HCT116 (cell line): ENCODE measurements at regions not wholly inside any gene's neighbourhood (a gene's known extent, or its start where the extent isn't known, plus 50 kb on each side); places are given as distances from the start of the nearest gene placed in this dataset.

Experiments used
- ATAC-seq: fragments of 200-7000 bp; cut with Tn5 transposase; 2 replicates; pipeline ENCODE4 v1.9.1; 2020; ENCODE audit warnings: mild to moderate bottlenecking, moderate library complexity
- BruUV-seq: library from RNA; stranded (reverse); fragments of 400-500 nt; replicated peaks from 2 replicates; lab custom pipeline; 2021; lab: Mats Ljungman, UMichigan
- CTCF ChIA-PET: fragments of 300-600 bp; sonication (Branson Sonifier 250); formaldehyde crosslinking; loops from one replicate; lab custom pipeline; 2021; ENCODE audit warnings: antibody characterized with exemption; lab: Charles Lee
- POLR2A ChIA-PET: fragments of 300-600, 350-600 bp; sonication (Branson Sonifier 250); formaldehyde crosslinking; loops from one replicate; lab custom pipeline; 2021; ENCODE audit warnings: antibody characterized with exemption; lab: Charles Lee
- RAD21 ChIA-PET, 2 experiments: fragments of 300-600 bp; sonication (Branson Sonifier 250); formaldehyde crosslinking; loops; one replicate each; lab custom pipeline; 2023; ENCODE audit warnings: low total read pairs in 2 of 2; ENCODE audit not compliant: uncharacterized antibody in 2 of 2, unreplicated experiment in 2 of 2, low non-redundant PET in 1 of 2; lab: Charles Lee
- DNase-seq: peaks from one replicate; pipeline ENCODE4 v3.0.0-alpha.2; 2010; ENCODE audit warnings: low read depth, low spot score
- H2AFZ ChIP-seq: fragments of 200-600 bp; shearing (Covaris generic), sonication (generic); 2 replicates; pipeline ENCODE4 v1.6.1; 2017; ENCODE audit warnings: low read depth, mixed run types, mixed read lengths, antibody characterized with exemption, low read length; ENCODE audit not compliant: poor library complexity, severe bottlenecking
- H3K27ac ChIP-seq: 2 replicates; pipeline ENCODE4 v1.5.1; 2012; ENCODE audit warnings: low read depth, low read length
- H3K27me3 ChIP-seq: fragments of 200-600 bp; sonication (generic); 2 replicates; pipeline ENCODE4 v1.6.1; 2016; ENCODE audit warnings: mixed run types, low read length, mixed read lengths; ENCODE audit not compliant: insufficient read depth
- H3K36me3 ChIP-seq, 2 experiments: fragments of 200-500 bp in 1 of 2; fragments of 200-600 bp in 1 of 2; sonication (Bioruptor generic) in 1 of 2; sonication (generic) in 1 of 2; 2 replicates each; pipeline versions ENCODE4 v1.5.1 to v1.6.1; 2014 to 2016; ENCODE audit warnings: low read length in 2 of 2, inconsistent platforms in 1 of 2, mixed read lengths in 1 of 2, mixed run types in 1 of 2; ENCODE audit not compliant: insufficient read depth in 2 of 2, control insufficient read depth in 1 of 2
- H3K4me1 ChIP-seq, 2 experiments: fragments of 200-600 bp in 1 of 2; sonication (generic) in 1 of 2; 2 replicates each; pipeline versions ENCODE4 v1.5.1 to v1.6.1; 2012 to 2017; ENCODE audit warnings: low read length in 2 of 2, inconsistent platforms in 1 of 2, mild to moderate bottlenecking in 1 of 2, mixed read lengths in 1 of 2, mixed run types in 1 of 2, moderate library complexity in 1 of 2; ENCODE audit not compliant: insufficient read depth in 2 of 2, control insufficient read depth in 1 of 2
- H3K4me2 ChIP-seq: fragments of 200-600 bp; sonication (generic); 2 replicates; pipeline ENCODE4 v1.6.1; 2017; ENCODE audit warnings: mixed run types, low read length, mixed read lengths
- H3K4me3 ChIP-seq, 2 experiments: fragments of 200-600 bp in 1 of 2; sonication (generic) in 1 of 2; replicated peaks in 1 of 2; 2 replicates each; pipeline ENCODE4 v1.5.1; 2011 to 2016; ENCODE audit warnings: low read length in 2 of 2, control low read depth in 1 of 2, low read depth in 1 of 2, mild to moderate bottlenecking in 1 of 2, mixed read lengths in 1 of 2, mixed run types in 1 of 2
- H3K79me2 ChIP-seq: fragments of 200-600 bp; sonication (generic); 2 replicates; pipeline ENCODE4 v1.6.1; 2017; ENCODE audit warnings: mild to moderate bottlenecking, mixed run types, low read length, moderate library complexity, mixed read lengths; ENCODE audit not compliant: insufficient read depth
- H3K9ac ChIP-seq: fragments of 200-600 bp; sonication (generic); 2 replicates; pipeline ENCODE4 v1.6.1; 2016; ENCODE audit warnings: low read length, mixed read lengths
- H3K9me2 ChIP-seq: fragments of 200-600 bp; sonication (generic), shearing (Covaris generic); 2 replicates; pipeline ENCODE4 v1.6.1; 2017; ENCODE audit warnings: mixed run types, mild to moderate bottlenecking, moderate library complexity; ENCODE audit not compliant: insufficient read depth
- H3K9me3 ChIP-seq, 2 experiments: fragments of 200-500 bp in 1 of 2; fragments of 200-600 bp in 1 of 2; sonication (Bioruptor generic) in 1 of 2; sonication (generic) in 1 of 2; 2 replicates each; pipeline ENCODE4 v1.6.1; 2014 to 2017; ENCODE audit warnings: low read length in 2 of 2, mixed read lengths in 2 of 2, inconsistent platforms in 1 of 2, low read depth in 1 of 2, mild to moderate bottlenecking in 1 of 2, mixed run types in 1 of 2, moderate library complexity in 1 of 2; ENCODE audit not compliant: control insufficient read depth in 1 of 2, insufficient read depth in 1 of 2
- H4K20me1 ChIP-seq: fragments of 200-600 bp; sonication (generic), shearing (Covaris generic); 2 replicates; pipeline ENCODE4 v1.6.1; 2017; ENCODE audit warnings: mixed run types, mild to moderate bottlenecking, moderate library complexity; ENCODE audit not compliant: insufficient read depth
- CBX3 ChIP-seq: IDR thresholded peaks from 2 replicates; pipeline ENCODE4 v1.6.1; 2012; ENCODE audit warnings: low read depth
- ELF1 ChIP-seq: IDR thresholded peaks from 2 replicates; pipeline ENCODE4 v1.6.1; 2012; ENCODE audit warnings: low read depth, borderline replicate concordance
- EZH2phosphoT487 ChIP-seq: fragments of 200-600 bp; IDR thresholded peaks from 2 replicates; pipeline ENCODE4 v1.6.1; 2018; ENCODE audit warnings: antibody characterized with exemption, borderline replicate concordance
- FOSL1 ChIP-seq: IDR thresholded peaks from 2 replicates; pipeline ENCODE4 v1.6.1; 2012; ENCODE audit warnings: low read depth
- JUND ChIP-seq: IDR thresholded peaks from 2 replicates; pipeline ENCODE4 v1.6.1; 2012
- POLR2A ChIP-seq: IDR thresholded peaks from 2 replicates; pipeline ENCODE4 v1.7.0; 2011; ENCODE audit warnings: borderline replicate concordance; ENCODE audit not compliant: insufficient read depth, insufficient read length; ENCODE audit errors: extremely low read depth
- POLR2AphosphoS5 ChIP-seq: IDR thresholded peaks from 2 replicates; pipeline ENCODE4 v1.6.1; 2011; ENCODE audit warnings: mild to moderate bottlenecking, low read depth, low read length, moderate library complexity
- RAD21 ChIP-seq: IDR thresholded peaks from 2 replicates; pipeline ENCODE4 v1.6.1; 2012; ENCODE audit warnings: low read depth, mild to moderate bottlenecking
- REST ChIP-seq: IDR thresholded peaks from 2 replicates; pipeline ENCODE4 v1.6.1; 2012; ENCODE audit warnings: low read depth
- SIN3A ChIP-seq: IDR thresholded peaks from 2 replicates; pipeline ENCODE4 v1.6.1; 2012; ENCODE audit warnings: low read depth
- SP1 ChIP-seq: IDR thresholded peaks from 2 replicates; pipeline ENCODE4 v1.6.1; 2012; ENCODE audit warnings: low read depth
- SRF ChIP-seq: IDR thresholded peaks from 2 replicates; pipeline ENCODE4 v1.6.1; 2012; ENCODE audit warnings: low read depth
- TCF7L2 ChIP-seq: IDR thresholded peaks from 2 replicates; pipeline ENCODE4 v1.7.0; 2011; ENCODE audit warnings: borderline replicate concordance, inconsistent platforms; ENCODE audit not compliant: insufficient read depth, insufficient read length; ENCODE audit errors: extremely low read depth
- YY1 ChIP-seq: IDR thresholded peaks from 2 replicates; pipeline ENCODE4 v1.6.1; 2011; ENCODE audit warnings: low read length, low read depth, moderate library complexity, mild to moderate bottlenecking; ENCODE audit not compliant: insufficient replicate concordance; ENCODE audit errors: extremely low read depth
- ZBTB33 ChIP-seq: IDR thresholded peaks from 2 replicates; pipeline ENCODE4 v1.6.1; 2011; ENCODE audit warnings: mild to moderate bottlenecking, low read length, moderate library complexity; ENCODE audit not compliant: insufficient replicate concordance; ENCODE audit errors: extremely low read depth
- ZFX ChIP-seq: fragments of 450-650 bp; IDR thresholded peaks from 2 replicates; pipeline ENCODE4 v1.6.1; 2017
- ZNF274 ChIP-seq: fragments of 200-500 bp; sonication (Bioruptor generic); IDR thresholded peaks from 2 replicates; pipeline ENCODE4 v1.6.1; 2014; ENCODE audit warnings: mild to moderate bottlenecking, low read depth, low read length, inconsistent platforms
- intact Hi-C: fragments of 100-400 bp; cut with micrococcal nuclease; formaldehyde crosslinking; loops from 2 replicates; pipeline ENCODE4 v1.10.0; 2022

- Histone ChIP-seq H3K79me2 (no peaks in the 10 kb centered on the region), H3K9me3 (no peaks in the 10 kb centered on the region), H3K4me1 (peaks cover 12 to 15% of the 10 kb centered on the region in 2 experiments), H3K27ac (no peak overlapping the region), H3K36me3 (no peaks in the 10 kb centered on the region), H3K4me2 (no peak overlapping the region), H3K9me2 (no peaks in the 10 kb centered on the region), H4K20me1 (no peaks in the 10 kb centered on the region), H3K4me3 (no peak overlapping the region), H3K9ac (no peak overlapping the region), H2AFZ (no peak overlapping the region), H3K27me3 (no peaks in the 10 kb centered on the region)
- ChIA-PET POLR2A (no interaction called here), CTCF (interaction anchor here (0.7 kb wide), 1 partner anchor 82 kb away, joined by 3 read pairs; no protein-coding TSS in a partner anchor), RAD21 (interaction anchor here in 1 of 2 experiments (0.6 kb wide), 1 partner anchor 107 kb away, joined by 5 read pairs; no protein-coding TSS in a partner anchor)
- no peak for DNase-seq
- intact Hi-C loops = no loop called here
- no TSS peak for BruUV-seq
- TF ChIP-seq SP1 (no peak), RAD21 (peak; percentile 16; the same call in 1 of the 2 replicates), ZNF274 (no peak), TCF7L2 (no peak), POLR2A (no peak)
- no peak for ATAC-seq
Observed at GRCh38 chr21:31498985-31499384, 154.9 kb upstream of the TIAM1 start.

- Histone ChIP-seq H3K36me3 (no peaks in the 10 kb centered on the region), H3K4me3 (no peak overlapping the region), H3K4me1 (peaks cover 8 to 13% of the 10 kb centered on the region in 2 experiments), H3K79me2 (no peaks in the 10 kb centered on the region), H3K9me3 (no peaks in the 10 kb centered on the region), H3K9ac (no peak overlapping the region), H4K20me1 (no peaks in the 10 kb centered on the region), H3K27me3 (no peaks in the 10 kb centered on the region), H3K27ac (no peak overlapping the region), H3K9me2 (no peaks in the 10 kb centered on the region), H3K4me2 (no peak overlapping the region), H2AFZ (no peak overlapping the region)
- RAD21 ChIA-PET = no interaction called here
- intact Hi-C loops = no loop called here
- POLR2A ChIA-PET = no interaction called here
- no TSS peak for BruUV-seq
- CTCF ChIA-PET = no interaction called here
- ATAC-seq (no peak), DNase-seq (no peak)
- TF ChIP-seq POLR2A (no peak), FOSL1 (no peak), POLR2AphosphoS5 (no peak), CBX3 (no peak), ZFX (no peak), SRF (no peak), EZH2phosphoT487 (no peak), SIN3A (no peak), ELF1 (no peak), ZBTB33 (no peak), JUND (no peak), YY1 (no peak), REST (no peak), ZNF274 (no peak)
Observed at GRCh38 chr21:31497914-31498313, 153.9 kb upstream of the TIAM1 start.
